PFSK-1 (cell line): ENCODE measurements at regions not wholly inside any gene's neighbourhood (a gene's known extent, or its start where the extent isn't known, plus 50 kb on each side); places are given as distances from the start of the nearest gene placed in this dataset.

Source experiments
- FOXP2 ChIP-seq: optimal IDR thresholded peaks from 2 replicates; pipeline ENCODE3; 2011; ENCODE audit warnings: borderline replicate concordance, control low read depth, inconsistent platforms; ENCODE audit not compliant: insufficient read depth; ENCODE audit errors: extremely low read length, extremely low read depth
- POLR2AphosphoS5 ChIP-seq: IDR thresholded peaks from 2 replicates; pipeline ENCODE4 v1.6.1; 2012; ENCODE audit warnings: low read depth, mild to moderate bottlenecking, control low read depth, low read length, moderate library complexity
- REST ChIP-seq, 2 experiments: IDR thresholded peaks; 2 replicates each; pipeline versions ENCODE4 v1.6.1 to v1.8.0; 2011 to 2012; ENCODE audit warnings: low read depth in 2 of 2, low read length in 2 of 2, control low read depth in 1 of 2, inconsistent platforms in 1 of 2, mild to moderate bottlenecking in 1 of 2, moderate library complexity in 1 of 2; ENCODE audit not compliant: insufficient read depth in 1 of 2
- SIN3A ChIP-seq: IDR thresholded peaks from 2 replicates; pipeline ENCODE4 v1.6.1; 2012; ENCODE audit warnings: mild to moderate bottlenecking, low read length, moderate library complexity, borderline replicate concordance; ENCODE audit not compliant: insufficient read depth
- TAF1 ChIP-seq: IDR thresholded peaks from 2 replicates; pipeline ENCODE4 v1.6.1; 2012; ENCODE audit warnings: low read length, control low read depth, borderline replicate concordance; ENCODE audit not compliant: insufficient read depth

GRCh38 chr3:109984976-109985375 lies 647.6 kb upstream of the DPPA4 start:
- no peak for TF ChIP-seq SIN3A
- TF ChIP-seq POLR2AphosphoS5: no peak
- TF ChIP-seq FOXP2: no peak
- no peak for TF ChIP-seq TAF1
- no peak for TF ChIP-seq REST (IDR thresholded peaks at IDR 0.05; ENCODE audit: insufficient read depth in 1 of 2, low read depth in 2 of 2, low read length in 2 of 2)
